ENCODE measurements at regions not wholly inside any gene's neighbourhood (a gene's known extent, or its start where the extent isn't known, plus 50 kb on each side); places are given as distances from the start of the nearest gene placed in this dataset.

- Histone ChIP-seq H2AFZ (ENCODE audit: low read depth, low read length) (no peak overlapping the region), H3F3A (ENCODE audit: insufficient read depth, low read length, poor library complexity, severe bottlenecking) (no peaks in the 10 kb centered on the region), H3K36me3 (ENCODE audit: insufficient read depth, low read length) (no peaks in the 10 kb centered on the region), H3K27ac (ENCODE audit: low read length) (peak overlapping the region; percentile 99), H3K4me2 (ENCODE audit: low read length) (peak overlapping the region; percentile 71), H3K27me3 (ENCODE audit: insufficient read depth, low read depth, low read length) (no peaks in the 10 kb centered on the region), H3K4me3 (ENCODE audit: low read length) (peak overlapping the region; percentile 90), H3K9ac (ENCODE audit: low read length) (peak overlapping the region; percentile 99), H4K20me1 (ENCODE audit: insufficient read depth) (peaks cover 21% of the 10 kb centered on the region), H3K9me2 (ENCODE audit: insufficient read depth, low read length) (no peaks in the 10 kb centered on the region), H3K79me2 (replicated peaks; ENCODE audit: insufficient read depth, low read length) (peaks cover 70% of the 10 kb centered on the region), H3K9me3 (ENCODE audit: low read length) (no peaks in the 10 kb centered on the region)
- TF ChIP-seq REST (IDR thresholded peaks at IDR 0.05; ENCODE audit: borderline replicate concordance) (no peak), MXI1 (conservative IDR thresholded peaks at IDR 0.05; ENCODE audit: poor library complexity, severe bottlenecking) (peak; percentile 9)
These were observed 56.6 kb upstream of the GSE1 start for GRCh38 chr16:85556456-85557082.

- H3K27me3 ChIP-seq (ENCODE audit: insufficient read depth, low read depth, low read length): no peaks in the 10 kb centered on the region
- peak overlapping the region; percentile 90 for H3K4me3 ChIP-seq (ENCODE audit: low read length)
- no peaks in the 10 kb centered on the region for H3F3A ChIP-seq (ENCODE audit: insufficient read depth, low read length, poor library complexity, severe bottlenecking)
- H2AFZ ChIP-seq (ENCODE audit: low read depth, low read length): no peak overlapping the region
- no peaks in the 10 kb centered on the region for H3K9me3 ChIP-seq (ENCODE audit: low read length)
- H3K36me3 ChIP-seq (ENCODE audit: insufficient read depth, low read length): no peaks in the 10 kb centered on the region
- no peaks in the 10 kb centered on the region for H3K9me2 ChIP-seq (ENCODE audit: insufficient read depth, low read length)
- peak; percentile 32 for TF ChIP-seq TAF1 (IDR thresholded peaks at IDR 0.05; ENCODE audit: low read depth)
- no peak for TF ChIP-seq EZH2 (IDR thresholded peaks at IDR 0.05; ENCODE audit: borderline replicate concordance, insufficient read depth, low read length, poor library complexity, severe bottlenecking)
- peak; percentile 36 for TF ChIP-seq SMC3 (conservative IDR thresholded peaks at IDR 0.05; ENCODE audit: poor library complexity)
- TF ChIP-seq POLR2AphosphoS5 (IDR thresholded peaks at IDR 0.05): peak; percentile 45
- TF ChIP-seq RAD21 (conservative IDR thresholded peaks at IDR 0.05): no peak
- TF ChIP-seq MXI1 (conservative IDR thresholded peaks at IDR 0.05; ENCODE audit: poor library complexity, severe bottlenecking): peak; percentile 82
- no peak for TF ChIP-seq CTCF (IDR thresholded peaks at IDR 0.05; ENCODE audit: poor library complexity, severe bottlenecking)
- no peak for TF ChIP-seq EP300 (conservative IDR thresholded peaks at IDR 0.05; ENCODE audit: poor library complexity, severe bottlenecking)
- TF ChIP-seq REST (IDR thresholded peaks at IDR 0.05; ENCODE audit: borderline replicate concordance): no peak
- H3K4me2 ChIP-seq (ENCODE audit: low read length): peak overlapping the region; percentile 71
- H3K9ac ChIP-seq (ENCODE audit: low read length): peak overlapping the region; percentile 99
- peaks cover 26% of the 10 kb centered on the region for H4K20me1 ChIP-seq (ENCODE audit: insufficient read depth)
- H3K27ac ChIP-seq (ENCODE audit: low read length): peak overlapping the region; percentile 99
- H3K79me2 ChIP-seq (replicated peaks; ENCODE audit: insufficient read depth, low read length): peaks cover 77% of the 10 kb centered on the region
These were observed 55.8 kb upstream of the GSE1 start for GRCh38 chr16:85557083-85557970.
